Duodenal mucosa (tissue), 2 donors: ENCODE measurements at regions not wholly inside any gene's neighbourhood (a gene's known extent, or its start where the extent isn't known, plus 50 kb on each side); places are given as distances from the start of the nearest gene placed in this dataset.

ENCODE experiments used
- H3K27ac ChIP-seq: one replicate; pipeline ENCODE4 v1.7.0; 2013; ENCODE audit warnings: low read depth, low read length
- H3K27me3 ChIP-seq, 2 donors: one replicate each; pipeline ENCODE4 v1.7.0; 2013; ENCODE audit warnings: low read length in 2 of 2, control low read depth in 1 of 2; ENCODE audit not compliant: insufficient read depth in 2 of 2, control insufficient read depth in 1 of 2
- H3K36me3 ChIP-seq, 2 donors: one replicate each; pipeline ENCODE4 v1.7.0; 2013; ENCODE audit warnings: low read length in 2 of 2, control low read depth in 1 of 2; ENCODE audit not compliant: insufficient read depth in 2 of 2, control insufficient read depth in 1 of 2
- H3K4me1 ChIP-seq, 2 donors: one replicate each; pipeline ENCODE4 v1.7.0; 2013; ENCODE audit warnings: low read length in 2 of 2, control low read depth in 1 of 2; ENCODE audit not compliant: insufficient read depth in 2 of 2, control insufficient read depth in 1 of 2
- H3K4me3 ChIP-seq, 2 donors: one replicate each; pipeline ENCODE4 v1.7.0; 2013; ENCODE audit warnings: low read length in 2 of 2, low read depth in 1 of 2
- H3K9ac ChIP-seq, 2 donors: one replicate each; pipeline ENCODE4 v1.7.0; 2013; ENCODE audit warnings: low read length in 2 of 2, low read depth in 1 of 2
- H3K9me3 ChIP-seq, 2 donors: one replicate each; pipeline ENCODE4 v1.7.0; 2013; ENCODE audit warnings: low read length in 2 of 2, control low read depth in 1 of 2; ENCODE audit not compliant: control insufficient read depth in 1 of 2

DNA sequence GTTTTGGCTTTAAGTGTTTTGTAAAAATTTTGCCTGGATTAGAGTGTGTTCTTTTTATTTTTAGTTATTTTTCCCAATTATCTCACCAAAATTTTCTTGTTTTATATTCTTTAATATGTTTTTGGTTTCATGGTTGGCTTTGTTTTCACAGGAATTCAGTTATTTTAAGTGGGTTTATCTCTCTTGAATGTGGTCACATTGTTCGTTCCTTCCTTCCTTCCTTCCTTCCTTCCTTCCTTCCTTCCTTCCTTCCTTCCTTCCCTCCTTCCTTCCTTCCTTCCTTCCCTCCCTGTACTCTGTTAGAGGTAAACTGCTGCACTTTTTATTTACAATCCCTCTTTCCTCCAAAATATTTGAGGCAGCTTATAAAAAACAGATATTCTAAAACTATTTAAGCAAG lies 672.9 kb upstream of the CITED2 start:
- no peaks in the 10 kb centered on the region for H3K36me3 ChIP-seq
- no peaks in the 10 kb centered on the region for H3K27me3 ChIP-seq
- H3K9me3 ChIP-seq: no peaks in the 10 kb centered on the region
- H3K27ac ChIP-seq: no peak overlapping the region
- H3K4me1 ChIP-seq: no peaks in the 10 kb centered on the region
- no peak overlapping the region for H3K4me3 ChIP-seq
- no peak overlapping the region for H3K9ac ChIP-seq

DNA sequence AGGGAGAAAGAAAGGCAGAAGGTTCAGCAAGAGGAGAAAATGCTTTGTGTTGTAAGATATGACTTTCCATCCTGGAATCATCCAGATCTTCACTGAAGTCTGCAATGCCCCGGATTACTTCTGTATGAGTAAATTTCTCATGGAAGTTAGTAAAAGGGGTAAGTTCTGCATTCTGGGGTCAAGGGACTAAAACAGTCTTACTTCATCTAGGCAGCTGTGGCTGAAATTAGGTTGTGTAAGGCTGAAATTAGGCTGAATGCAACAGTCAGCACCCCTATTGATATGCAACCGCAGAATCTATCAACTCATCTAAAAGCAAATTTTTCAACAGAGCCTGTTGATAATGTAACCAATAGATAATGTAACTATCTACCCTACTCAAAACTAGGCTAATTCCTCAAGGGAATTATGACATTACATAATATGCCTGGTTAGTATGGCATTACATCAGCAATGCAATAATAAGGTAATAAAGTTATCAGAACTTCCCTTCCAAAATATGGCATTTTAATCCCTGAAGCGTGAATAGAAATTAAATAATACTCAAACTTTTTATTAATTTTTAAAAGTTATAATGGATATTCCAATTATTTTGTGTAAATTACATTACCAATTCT lies 671.7 kb upstream of the CITED2 start:
- no peaks in the 10 kb centered on the region for H3K27me3 ChIP-seq
- no peak overlapping the region for H3K9ac ChIP-seq
- H3K4me1 ChIP-seq: no peaks in the 10 kb centered on the region
- H3K27ac ChIP-seq: no peak overlapping the region
- no peak overlapping the region for H3K4me3 ChIP-seq
- no peaks in the 10 kb centered on the region for H3K36me3 ChIP-seq
- H3K9me3 ChIP-seq: no peaks in the 10 kb centered on the region

DNA sequence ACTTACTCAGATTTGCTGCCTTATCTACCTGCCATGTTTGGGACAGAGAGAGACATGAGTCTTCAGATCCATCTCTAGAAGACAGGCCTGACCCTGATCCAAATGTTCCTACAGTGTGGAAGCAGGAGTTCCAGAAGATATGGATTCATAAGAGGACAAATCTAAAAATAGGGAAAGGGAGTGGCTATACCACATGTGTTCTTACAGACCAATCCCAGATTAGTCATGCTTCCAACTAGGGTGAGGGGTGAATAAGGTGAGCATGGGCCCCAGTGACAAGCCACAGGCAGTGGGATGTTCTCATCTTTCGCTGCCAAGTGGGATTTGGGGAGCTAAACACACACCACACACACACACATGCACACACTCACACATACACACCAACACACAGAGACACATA lies 670.7 kb upstream of the CITED2 start:
- no peaks in the 10 kb centered on the region for H3K36me3 ChIP-seq
- H3K27me3 ChIP-seq: no peaks in the 10 kb centered on the region
- H3K27ac ChIP-seq: no peak overlapping the region
- H3K9me3 ChIP-seq: no peaks in the 10 kb centered on the region
- no peak overlapping the region for H3K4me3 ChIP-seq
- H3K4me1 ChIP-seq: no peaks in the 10 kb centered on the region
- no peak overlapping the region for H3K9ac ChIP-seq

DNA sequence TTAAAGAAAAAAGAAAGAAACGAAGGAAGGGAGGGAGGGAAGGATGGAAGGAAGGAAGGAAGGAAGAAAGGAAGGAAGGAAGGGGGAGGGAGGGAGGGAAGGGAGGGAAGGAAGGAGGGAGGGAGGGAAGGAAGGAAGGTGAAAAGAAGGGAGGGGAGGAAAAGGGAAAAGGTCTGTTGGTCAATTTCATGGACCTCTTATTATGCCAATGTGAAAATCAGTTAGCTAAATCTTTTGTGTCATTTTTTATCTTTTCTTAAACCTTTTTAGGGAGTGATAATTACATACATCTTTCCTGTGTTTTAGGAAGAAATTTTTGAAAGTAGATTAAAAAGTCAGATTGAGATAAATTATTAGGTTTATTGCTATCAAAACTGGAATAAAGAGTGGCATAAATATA lies 670.2 kb upstream of the CITED2 start:
- H3K9me3 ChIP-seq: no peaks in the 10 kb centered on the region
- H3K27ac ChIP-seq: no peak overlapping the region
- H3K36me3 ChIP-seq: no peaks in the 10 kb centered on the region
- no peaks in the 10 kb centered on the region for H3K27me3 ChIP-seq
- H3K9ac ChIP-seq: no peak overlapping the region
- no peak overlapping the region for H3K4me3 ChIP-seq
- H3K4me1 ChIP-seq: no peaks in the 10 kb centered on the region

DNA sequence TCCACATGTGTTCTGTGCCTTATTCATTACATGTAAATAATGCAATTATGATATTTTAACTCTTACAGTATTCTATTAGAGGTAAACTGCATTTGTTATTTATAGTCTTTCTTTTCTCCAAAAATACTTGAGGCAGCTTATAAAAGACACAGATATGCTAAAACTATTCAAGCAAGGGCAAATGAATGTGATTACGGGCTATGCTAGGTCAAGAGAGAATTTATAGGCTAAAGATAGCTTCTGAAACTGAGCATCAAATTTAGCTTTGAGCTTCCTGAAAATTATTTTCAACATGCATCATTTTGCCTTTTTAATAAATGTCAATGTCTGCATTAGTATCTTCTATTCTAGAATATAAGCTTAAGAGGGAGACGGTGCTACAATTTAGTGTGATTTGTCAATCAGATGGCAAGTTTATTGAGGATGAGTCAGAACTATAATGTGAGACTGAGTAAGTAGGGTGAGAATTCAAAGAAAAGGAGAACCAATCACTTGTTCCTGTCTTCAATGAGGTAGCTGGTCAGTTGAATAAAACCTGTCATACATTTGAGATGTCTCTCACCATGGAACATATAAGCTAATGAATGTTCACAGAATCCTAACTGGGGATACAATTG lies 669.4 kb upstream of the CITED2 start:
- H3K4me3 ChIP-seq: no peak overlapping the region
- H3K9ac ChIP-seq: no peak overlapping the region
- no peaks in the 10 kb centered on the region for H3K27me3 ChIP-seq
- H3K27ac ChIP-seq: no peak overlapping the region
- no peaks in the 10 kb centered on the region for H3K4me1 ChIP-seq
- H3K36me3 ChIP-seq: no peaks in the 10 kb centered on the region
- H3K9me3 ChIP-seq: no peaks in the 10 kb centered on the region

DNA sequence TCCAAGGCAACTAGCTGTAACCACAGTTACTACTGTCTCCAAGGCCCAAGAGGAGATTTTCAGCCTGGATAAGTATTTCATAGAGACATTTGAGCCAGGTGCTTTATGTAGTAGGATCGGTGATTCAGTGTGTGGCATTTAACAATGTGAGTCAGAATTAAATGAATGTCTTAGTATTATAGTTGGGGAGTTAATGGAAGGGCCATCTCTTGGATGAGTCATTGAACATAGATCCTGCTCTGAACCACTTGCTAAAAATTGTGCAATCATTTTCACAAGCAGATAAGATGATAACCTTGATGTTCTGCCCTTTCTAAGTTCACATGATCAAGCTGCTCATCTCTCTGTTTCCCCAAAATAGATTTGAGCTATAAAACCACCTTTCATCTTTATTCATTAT lies 668.9 kb upstream of the CITED2 start:
- H3K4me1 ChIP-seq: no peaks in the 10 kb centered on the region
- no peak overlapping the region for H3K9ac ChIP-seq
- no peak overlapping the region for H3K4me3 ChIP-seq
- H3K36me3 ChIP-seq: no peaks in the 10 kb centered on the region
- H3K27me3 ChIP-seq: no peaks in the 10 kb centered on the region
- no peak overlapping the region for H3K27ac ChIP-seq
- H3K9me3 ChIP-seq: no peaks in the 10 kb centered on the region

DNA sequence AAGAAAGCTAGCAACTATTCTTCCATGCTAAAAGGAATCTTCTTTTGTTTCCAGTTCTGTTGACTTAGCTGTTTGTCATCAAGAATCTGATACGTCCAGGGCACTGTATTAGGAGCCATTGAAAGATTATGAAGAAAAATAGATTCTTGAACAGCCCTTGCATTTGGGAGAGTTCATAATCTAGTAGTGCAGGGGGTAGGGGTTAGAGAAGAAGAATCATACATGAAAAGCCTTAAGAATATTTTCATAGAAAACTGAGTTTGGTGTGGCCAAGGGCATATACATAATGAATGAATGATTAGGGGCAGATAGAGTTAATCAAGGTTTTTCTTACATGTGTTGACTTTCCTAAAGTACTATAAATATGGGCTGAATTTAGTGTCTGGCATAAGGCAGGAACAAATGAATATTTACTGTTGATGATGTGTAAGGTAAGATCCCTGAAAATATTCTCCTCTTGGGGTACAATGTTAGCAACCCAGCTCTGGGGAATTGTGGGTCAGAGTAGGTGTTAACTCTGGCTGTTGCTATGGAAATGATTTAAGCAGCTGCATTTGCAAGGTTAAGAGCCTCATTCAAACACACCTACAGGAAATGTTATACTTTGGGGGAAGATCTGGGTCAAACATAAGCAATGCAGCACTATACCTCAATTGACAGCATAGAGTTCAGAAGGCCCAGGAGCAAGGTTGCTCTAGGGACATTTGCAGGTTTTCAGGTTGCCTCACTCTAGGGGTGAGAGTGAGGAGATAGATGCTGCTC lies 667.3 kb upstream of the CITED2 start:
- Histone ChIP-seq H3K27me3 (no peaks in the 10 kb centered on the region), H3K4me1 (no peaks in the 10 kb centered on the region), H3K9ac (no peak overlapping the region), H3K36me3 (no peaks in the 10 kb centered on the region), H3K4me3 (no peak overlapping the region), H3K9me3 (peaks cover 0 to 3% of the 10 kb centered on the region in 2 donors), H3K27ac (no peak overlapping the region)

DNA sequence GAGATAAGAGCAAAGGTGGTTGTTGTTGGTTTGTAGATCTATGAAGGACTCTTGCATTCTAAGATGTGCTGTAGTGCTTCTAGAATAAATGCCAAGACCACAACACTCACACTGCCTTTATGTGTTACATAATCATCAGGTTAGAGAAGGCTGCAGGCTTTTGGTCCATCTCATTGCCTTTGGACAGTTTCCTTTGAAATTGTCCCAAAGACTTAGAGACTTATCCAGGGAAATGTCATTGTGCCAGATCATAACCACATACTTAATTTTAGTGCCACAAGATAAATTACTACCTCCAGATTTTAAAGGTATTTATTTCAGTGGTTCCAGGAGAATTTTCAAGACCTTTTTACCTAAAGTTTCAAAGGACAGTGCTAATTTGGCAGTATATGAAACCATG lies 666.6 kb upstream of the CITED2 start:
- Histone ChIP-seq H3K4me1 (no peaks in the 10 kb centered on the region), H3K9me3 (peaks cover 5 to 10% of the 10 kb centered on the region in 2 donors), H3K9ac (no peak overlapping the region), H3K27ac (no peak overlapping the region), H3K4me3 (no peak overlapping the region), H3K36me3 (no peaks in the 10 kb centered on the region), H3K27me3 (no peaks in the 10 kb centered on the region)

DNA sequence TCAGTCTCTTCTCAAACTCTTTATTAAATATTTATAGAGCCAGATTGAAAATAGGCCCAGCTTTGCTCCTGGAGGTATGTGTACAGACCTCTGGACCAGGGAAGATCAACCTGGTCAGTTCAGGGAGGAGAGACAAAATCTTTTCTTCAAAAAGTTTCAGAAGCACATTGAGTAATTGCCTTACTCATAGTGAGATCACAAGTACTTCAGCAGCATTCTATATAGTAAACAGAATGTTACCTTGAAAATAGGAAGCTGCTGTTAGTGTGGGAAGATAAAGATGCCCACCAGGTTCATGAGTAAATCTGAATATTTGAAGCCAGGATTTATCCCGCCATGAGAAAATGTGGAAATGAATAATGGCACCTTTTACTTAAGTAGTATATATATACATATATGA lies 665.9 kb upstream of the CITED2 start:
- H3K27me3 ChIP-seq: no peaks in the 10 kb centered on the region

DNA sequence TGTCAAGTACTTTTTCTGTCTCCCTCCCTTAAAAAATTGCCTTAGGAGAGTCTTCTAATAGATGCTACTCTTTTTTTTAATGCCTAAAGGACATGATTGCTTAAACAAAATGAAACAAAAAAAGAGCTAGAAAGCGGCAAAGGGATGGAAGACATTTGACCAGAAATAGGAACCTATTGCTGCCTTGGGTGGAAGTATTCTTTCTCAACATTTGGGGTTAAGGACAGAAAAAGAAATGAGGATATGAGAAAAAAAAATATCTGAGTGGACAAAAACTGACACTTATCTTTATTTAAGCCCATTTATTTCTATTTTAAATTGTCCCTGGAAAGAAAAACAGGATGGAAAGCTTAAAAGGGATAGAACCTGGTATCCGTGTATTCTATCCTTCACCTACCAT lies 664.9 kb upstream of the CITED2 start:
- no peak overlapping the region for H3K27ac ChIP-seq
- no peak overlapping the region for H3K9ac ChIP-seq
- no peaks in the 10 kb centered on the region for H3K27me3 ChIP-seq
- peaks cover 5 to 12% of the 10 kb centered on the region in 2 donors for H3K9me3 ChIP-seq
- no peaks in the 10 kb centered on the region for H3K4me1 ChIP-seq
- H3K4me3 ChIP-seq: no peak overlapping the region
- no peaks in the 10 kb centered on the region for H3K36me3 ChIP-seq

More for the DNA sequence above, 665.9 kb upstream of the CITED2 start:
- Histone ChIP-seq H3K4me3 (no peak overlapping the region), H3K36me3 (no peaks in the 10 kb centered on the region), H3K4me1 (no peaks in the 10 kb centered on the region), H3K27ac (no peak overlapping the region), H3K9me3 (peaks cover 5 to 12% of the 10 kb centered on the region in 2 donors), H3K9ac (no peak overlapping the region)
